NCI-H526 (cell line): ENCODE measurements at regions not wholly inside any gene's neighbourhood (a gene's known extent, or its start where the extent isn't known, plus 50 kb on each side); places are given as distances from the start of the nearest gene placed in this dataset.
"Not testable (repeated sequence)": the region's sequence is repeated elsewhere in the genome, so short reads cannot be mapped to it uniquely, and the experiment has no call there.

Experiments
- DNase-seq, 2 experiments: peaks; one replicate each; lab custom pipeline; 2025; lab: John Stamatoyannopoulos, UW

GRCh38 chr12:9543341-9543740 lies 64.4 kb downstream of the KLRB1 start:
- DNase-seq = not testable (repeated sequence)

GRCh38 chr12:9542827-9543226 lies 64.9 kb downstream of the KLRB1 start:
- DNase-seq = not testable (repeated sequence)

GRCh38 chr12:9515925-9516324 lies 91.8 kb downstream of the KLRB1 start:
- DNase-seq = not testable (repeated sequence)

DNA sequence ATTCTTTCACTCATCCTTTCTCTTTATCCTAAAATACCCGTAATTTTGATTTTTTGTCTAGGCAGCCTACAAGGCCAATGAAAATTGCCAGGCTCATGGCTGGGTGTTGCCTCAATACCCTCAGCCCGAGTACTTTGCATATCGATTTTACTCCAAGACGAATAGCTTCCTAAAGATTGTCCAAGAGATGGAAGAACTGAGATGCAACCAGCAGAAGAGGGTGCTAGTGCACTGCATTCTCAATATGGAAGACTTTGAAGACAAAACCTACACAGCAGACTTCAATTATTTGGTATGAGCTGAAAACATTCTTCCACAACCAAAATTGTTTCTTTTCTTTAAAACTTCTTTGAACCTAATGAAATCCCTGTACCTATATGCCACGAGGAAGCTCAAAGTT lies 95.0 kb downstream of the KLRB1 start:
- DNase-seq = not testable (repeated sequence)

- not testable (repeated sequence) for DNase-seq
These were observed 97.2 kb downstream of the KLRB1 start for GRCh38 chr12:9510392-9511011.

DNA sequence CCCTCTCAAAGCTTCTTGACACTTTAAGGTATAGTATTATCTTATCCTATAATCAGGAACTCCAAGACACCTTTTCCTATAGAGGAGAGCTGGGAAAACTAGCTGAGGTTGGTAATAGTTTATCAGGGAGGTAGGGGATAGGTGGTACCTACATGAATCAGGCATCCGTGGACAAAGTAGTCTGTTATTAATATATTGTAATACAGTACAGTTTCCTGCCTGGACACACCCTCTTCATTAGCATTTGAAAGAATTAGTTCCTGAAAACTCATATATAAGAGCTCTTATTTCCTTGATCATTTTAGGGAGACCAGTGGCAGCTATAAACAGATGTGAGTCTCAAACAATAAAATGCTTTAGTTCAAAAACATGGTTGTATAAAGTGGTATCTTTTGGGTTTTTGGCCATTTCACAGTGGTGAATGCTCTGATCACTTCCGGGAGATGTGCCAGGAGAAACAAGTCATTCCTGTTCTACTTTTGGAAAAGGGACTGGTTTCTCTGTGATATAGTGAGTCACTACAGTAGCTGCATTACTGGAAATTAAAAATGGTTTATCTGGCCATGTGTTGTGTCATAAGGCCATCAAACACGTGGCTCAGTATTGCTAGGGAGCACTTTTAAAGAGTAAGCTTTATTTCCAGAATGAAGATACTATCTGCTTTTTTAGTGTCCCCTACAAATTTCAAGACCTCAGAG lies 98.1 kb downstream of the KLRB1 start:
- no peak for DNase-seq

- no peak for DNase-seq
These were observed 101.0 kb downstream of the KLRB1 start for GRCh38 chr12:9506746-9507145.

GRCh38 chr12:9503384-9503783 lies 104.3 kb downstream of the KLRB1 start:
- not testable (repeated sequence) for DNase-seq

DNA sequence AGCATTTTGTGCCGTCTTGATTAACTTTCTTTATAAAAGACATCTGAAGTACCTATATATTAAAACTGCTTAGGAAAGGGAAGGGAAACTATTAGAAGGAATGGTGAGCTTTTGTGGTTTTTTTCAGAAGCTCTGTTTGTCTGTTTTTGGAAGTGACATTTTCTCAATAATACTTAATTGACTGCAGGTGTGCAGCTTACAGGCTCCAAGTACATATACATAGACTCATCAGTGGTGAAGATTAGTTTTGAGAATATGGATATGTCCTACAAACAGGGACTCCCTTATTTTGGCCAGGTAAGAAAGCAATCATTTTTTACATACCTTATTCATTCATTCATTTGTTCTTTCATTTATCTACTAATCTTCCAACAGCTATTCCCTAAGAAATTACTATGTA lies 104.9 kb downstream of the KLRB1 start:
- not testable (repeated sequence) for DNase-seq

- DNase-seq = not testable (repeated sequence)
These were observed 114.4 kb downstream of the KLRB1 start for GRCh38 chr12:9493325-9493724.

DNA sequence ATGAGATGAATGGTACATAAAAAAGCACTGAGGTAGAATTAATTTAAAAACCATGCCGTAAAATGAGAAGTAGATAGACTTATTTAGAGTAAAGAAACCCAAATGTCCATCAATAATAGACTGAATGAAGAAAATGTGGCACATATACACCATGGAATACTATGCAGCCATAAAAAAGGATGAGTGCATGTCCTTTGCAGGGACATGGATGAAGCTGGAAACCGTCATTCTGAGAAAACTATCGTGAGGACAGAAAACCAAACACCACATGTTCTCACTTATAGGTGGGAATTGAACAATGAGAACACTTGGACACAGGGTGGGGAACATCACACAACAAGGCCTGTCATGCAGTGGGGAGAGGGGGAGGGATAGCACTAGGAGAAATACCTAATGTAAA lies 126.4 kb downstream of the KLRB1 start:
- DNase-seq = not testable (repeated sequence)

- DNase-seq = not testable (repeated sequence)
These were observed 133.5 kb downstream of the KLRB1 start for GRCh38 chr12:9474197-9474596.

DNA sequence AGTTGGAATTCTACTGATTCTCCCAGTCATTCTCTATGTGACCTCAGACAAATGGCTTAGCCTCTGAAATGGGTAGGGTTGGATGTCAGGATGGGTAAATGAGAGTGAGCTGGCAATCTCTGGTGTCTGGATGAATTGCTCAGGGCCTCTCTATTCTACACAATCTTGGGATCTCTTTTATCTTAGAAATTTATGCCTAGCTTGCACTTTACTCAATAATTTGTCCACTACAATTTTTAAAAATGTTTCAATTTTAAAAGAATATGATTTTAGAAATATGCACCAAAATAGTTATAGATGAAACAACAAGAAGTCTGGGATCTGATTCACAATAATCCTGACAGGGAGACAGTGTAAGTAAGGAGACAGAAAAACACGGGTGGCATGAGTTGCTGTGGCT lies 134.1 kb downstream of the KLRB1 start:
- not testable (repeated sequence) for DNase-seq

DNA sequence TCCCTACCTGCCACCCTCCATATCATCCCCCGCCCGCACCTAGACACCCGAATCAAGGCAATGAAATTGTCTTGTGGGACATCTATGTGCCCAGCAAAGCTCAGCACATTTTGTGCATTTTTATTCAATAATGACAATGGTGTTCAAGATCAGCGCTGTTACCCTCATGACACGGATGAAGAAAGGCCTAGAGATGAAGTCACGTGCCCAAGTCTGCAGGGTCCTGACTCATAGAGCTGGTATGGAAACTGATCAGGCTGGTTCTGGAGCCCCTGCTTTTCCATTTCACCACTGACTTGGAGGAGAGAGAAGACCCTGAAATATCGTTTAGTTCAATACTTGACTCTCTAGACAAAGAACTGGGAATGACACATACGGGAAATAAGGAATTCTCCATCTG lies 136.2 kb downstream of the KLRB1 start:
- DNase-seq = not testable (repeated sequence)

DNA sequence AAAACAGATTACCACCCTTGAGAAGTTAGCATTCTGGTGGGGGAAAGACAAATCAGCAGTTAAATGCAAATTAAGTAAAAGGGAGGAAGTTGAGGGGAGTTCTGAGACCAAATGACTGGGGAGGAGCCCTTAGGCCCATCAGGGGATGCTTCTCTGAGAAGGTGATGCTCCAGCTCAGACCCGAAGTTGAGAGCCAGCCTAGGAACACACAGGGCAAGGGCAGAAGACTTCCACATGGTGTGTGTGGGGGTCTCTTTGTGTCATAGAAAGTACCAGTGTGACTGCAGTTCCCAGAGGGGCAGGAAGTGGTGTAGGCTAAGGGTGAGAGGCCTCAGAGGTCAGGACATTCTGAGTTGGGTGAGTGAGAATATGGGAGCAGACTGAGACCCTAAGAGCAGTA lies 137.3 kb downstream of the KLRB1 start:
- not testable (repeated sequence) for DNase-seq

- not testable (repeated sequence) for DNase-seq
These were observed 137.8 kb downstream of the KLRB1 start for GRCh38 chr12:9469956-9470355.

DNA sequence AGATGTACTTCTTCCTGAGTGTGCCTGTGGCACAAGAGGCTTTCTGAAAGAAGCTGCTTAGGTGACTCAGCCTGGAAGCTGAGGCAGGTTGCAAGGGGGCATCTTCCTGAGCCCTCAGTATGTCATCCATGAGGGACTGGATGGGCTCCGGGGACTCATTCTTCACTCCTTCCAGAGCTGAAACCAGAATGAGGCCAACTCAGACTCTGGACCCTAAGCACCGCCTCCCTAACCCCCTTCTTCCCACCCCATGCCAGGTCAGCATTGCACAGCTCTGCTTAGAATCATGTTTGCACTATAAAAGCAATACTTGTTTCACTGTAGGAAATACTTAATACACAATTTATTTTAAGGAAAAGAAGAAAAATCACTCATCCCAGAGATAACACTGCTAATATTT lies 138.3 kb downstream of the KLRB1 start:
- DNase-seq = not testable (repeated sequence)

DNA sequence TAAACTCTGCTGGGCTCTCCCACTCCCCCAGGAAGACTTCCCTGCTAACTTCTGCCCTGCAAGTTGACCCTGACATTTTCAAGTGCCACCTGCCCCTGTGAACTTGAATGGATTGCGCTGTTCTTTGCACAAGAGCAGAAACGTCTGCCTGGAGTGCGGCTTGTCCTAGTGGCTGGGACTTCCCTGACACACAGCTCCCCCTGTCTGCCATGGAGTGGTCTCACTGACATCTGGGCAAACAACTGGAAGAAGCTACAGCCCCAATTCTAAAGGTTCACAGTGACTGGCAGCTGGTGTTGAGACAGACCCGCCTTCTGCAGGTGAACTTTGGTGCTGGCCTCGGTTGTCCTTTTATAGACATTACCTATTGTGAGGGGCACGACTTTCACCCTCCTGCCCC lies 138.7 kb downstream of the KLRB1 start:
- DNase-seq = peak; percentile 20 to 68

GRCh38 chr12:9468144-9468543 lies 139.6 kb downstream of the KLRB1 start:
- DNase-seq = not testable (repeated sequence)

DNA sequence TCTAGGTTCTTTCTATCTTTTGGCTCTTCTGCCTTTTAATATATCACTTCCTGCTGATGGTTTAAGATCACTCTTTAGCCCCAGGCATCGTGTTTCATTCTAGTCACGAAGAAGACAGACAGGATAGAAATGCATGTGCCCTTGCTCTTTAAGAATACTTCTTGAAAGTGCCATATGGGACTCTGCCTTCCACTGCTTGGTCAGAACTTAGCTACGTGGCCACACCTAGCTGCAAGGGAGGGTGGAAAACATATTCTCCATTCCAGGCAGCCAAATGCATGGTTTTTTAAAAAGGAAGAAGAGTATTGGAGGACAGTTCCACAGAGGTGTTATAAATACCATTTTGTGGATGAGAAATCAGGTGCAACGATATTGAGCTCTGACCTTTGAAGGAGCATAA lies 143.3 kb downstream of the KLRB1 start:
- DNase-seq = no peak

GRCh38 chr12:9455516-9455915 lies 152.2 kb downstream of the KLRB1 start:
- not testable (repeated sequence) for DNase-seq

DNA sequence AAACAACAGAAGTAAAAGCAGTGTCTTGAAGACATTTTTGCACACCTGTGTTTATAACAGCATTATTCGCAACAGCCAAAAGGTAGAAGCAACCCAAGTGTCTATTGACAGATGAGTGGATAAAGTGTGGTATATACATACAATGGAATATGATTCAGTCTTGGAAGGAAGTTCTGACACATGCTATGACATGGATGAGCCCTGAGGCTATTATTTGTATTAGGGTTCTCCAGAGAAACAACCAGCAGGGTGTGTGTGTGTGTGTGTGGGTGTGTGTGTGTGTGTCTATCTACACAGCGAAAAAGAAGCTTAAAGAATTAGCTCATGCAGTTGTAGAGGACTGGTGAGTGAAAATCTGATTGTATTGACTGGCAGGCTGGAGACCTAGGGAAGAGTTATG lies 153.7 kb downstream of the KLRB1 start:
- DNase-seq = not testable (repeated sequence)

- not testable (repeated sequence) for DNase-seq
These were observed 157.6 kb downstream of the KLRB1 start for GRCh38 chr12:9450127-9450567.
